Forelimb muscle (tissue), 1 donor: ENCODE measurements at regions not wholly inside any gene's neighbourhood (a gene's known extent, or its start where the extent isn't known, plus 50 kb on each side); places are given as distances from the start of the nearest gene placed in this dataset.
"Not testable (repeated sequence)": the region's sequence is repeated elsewhere in the genome, so short reads cannot be mapped to it uniquely, and the experiment has no call there.

ENCODE experiments used
- DNase-seq: peaks from one replicate; pipeline ENCODE4 v3.0.0-alpha.2; 2013; ENCODE audit warnings: low read depth

- no peak for DNase-seq
Observed at GRCh38 chr6:115067690-115068447, 725.0 kb upstream of the HS3ST5 start.

DNA sequence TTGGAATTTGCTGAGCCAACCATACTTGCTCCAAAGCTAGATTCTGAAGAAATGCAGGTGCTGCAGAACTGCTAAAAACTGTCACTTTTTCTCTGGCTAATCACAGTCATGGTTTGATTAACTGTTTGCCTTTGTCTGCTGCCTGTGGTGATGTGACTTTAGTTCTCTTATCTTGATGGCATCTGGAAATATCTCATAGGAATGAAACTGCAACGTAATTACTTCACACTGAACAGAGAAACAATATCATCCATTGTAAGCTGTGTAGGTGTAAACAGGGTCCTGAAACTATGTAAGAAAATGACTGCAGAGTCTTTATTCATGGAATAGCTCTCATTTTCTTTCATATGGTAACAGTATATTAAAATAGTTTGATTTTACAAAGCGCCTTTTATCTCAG lies 721.9 kb upstream of the HS3ST5 start:
- no peak for DNase-seq

GRCh38 chr6:115060581-115060980 lies 717.8 kb upstream of the HS3ST5 start:
- peak; percentile 25 for DNase-seq

DNA sequence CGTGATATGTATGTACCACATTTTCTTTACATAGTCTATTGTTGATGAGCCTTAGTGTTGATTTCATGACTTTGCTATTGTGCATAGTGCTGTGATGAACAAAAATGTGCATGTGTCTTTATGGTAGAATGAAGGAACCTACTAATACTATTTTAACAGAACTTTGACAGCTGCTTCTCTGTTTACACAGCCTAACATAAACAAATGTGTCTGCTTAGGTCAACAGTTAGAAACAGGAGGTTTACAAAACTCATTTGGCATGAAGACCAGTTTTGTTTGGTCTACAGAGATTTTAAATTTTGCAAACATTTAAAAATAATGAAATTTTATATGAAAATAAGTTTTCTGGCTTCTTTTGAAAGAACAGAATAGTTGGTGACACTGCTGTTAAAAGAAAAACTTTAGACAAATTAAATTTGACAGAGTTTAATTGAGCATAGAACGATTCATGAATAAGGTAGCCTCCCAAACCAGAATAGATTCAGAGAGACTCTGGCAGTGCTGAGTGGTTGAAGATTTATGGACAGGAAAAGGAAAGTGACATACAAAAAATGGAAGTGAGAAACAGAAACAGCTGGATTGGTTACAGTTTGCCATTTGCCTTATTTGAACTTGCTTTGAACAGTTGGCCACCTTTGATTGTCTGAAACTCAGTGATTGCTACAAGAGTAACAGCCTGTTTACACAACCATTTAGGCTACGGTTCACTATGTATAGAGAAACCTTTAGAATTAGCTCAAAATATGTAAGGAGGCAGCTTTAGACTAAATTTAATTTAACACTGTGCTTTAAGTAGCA lies 715.8 kb upstream of the HS3ST5 start:
- no peak for DNase-seq

- DNase-seq, result no peak
Observed at GRCh38 chr6:115055579-115055978, 712.8 kb upstream of the HS3ST5 start.

DNA sequence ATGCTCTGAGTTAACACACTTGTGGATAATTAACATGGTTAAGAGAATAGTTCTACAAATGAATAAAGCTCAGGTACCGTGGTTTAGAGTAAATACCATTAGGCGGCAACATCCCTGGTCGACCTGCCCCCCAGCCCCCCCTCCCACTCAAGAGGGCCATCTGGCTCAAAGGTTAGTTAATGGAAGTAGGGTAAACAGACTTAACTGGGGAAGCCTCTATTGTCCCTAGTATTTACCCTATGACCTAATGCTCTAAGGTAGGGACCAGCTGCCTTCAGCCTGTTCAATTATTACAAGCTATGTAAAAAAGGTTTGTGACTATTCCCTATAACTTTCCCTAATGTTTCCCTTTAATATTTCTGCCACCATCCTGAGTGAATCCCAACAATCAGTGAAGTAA lies 711.4 kb upstream of the HS3ST5 start:
- not testable (repeated sequence) for DNase-seq

GRCh38 chr6:115053169-115053860 lies 710.5 kb upstream of the HS3ST5 start:
- DNase-seq, result no peak

DNA sequence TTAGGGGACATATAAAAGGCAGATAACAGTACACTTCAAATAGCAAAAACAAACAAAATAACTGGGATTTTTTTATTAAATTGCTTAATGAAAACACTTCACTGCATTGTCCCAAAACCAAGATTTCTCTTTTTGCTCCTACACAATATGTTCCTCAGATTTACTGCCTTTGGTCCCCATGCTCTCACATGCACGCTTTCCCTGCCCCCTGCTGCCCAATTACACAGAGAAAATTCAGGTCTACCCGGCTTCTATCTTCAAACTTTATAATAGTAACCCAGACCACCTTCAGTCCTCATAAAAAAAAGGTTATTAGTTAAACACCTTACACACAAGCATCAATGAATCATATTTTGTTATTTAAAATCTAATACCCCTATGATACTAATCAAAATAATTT lies 673.8 kb upstream of the HS3ST5 start:
- DNase-seq, result no peak

DNA sequence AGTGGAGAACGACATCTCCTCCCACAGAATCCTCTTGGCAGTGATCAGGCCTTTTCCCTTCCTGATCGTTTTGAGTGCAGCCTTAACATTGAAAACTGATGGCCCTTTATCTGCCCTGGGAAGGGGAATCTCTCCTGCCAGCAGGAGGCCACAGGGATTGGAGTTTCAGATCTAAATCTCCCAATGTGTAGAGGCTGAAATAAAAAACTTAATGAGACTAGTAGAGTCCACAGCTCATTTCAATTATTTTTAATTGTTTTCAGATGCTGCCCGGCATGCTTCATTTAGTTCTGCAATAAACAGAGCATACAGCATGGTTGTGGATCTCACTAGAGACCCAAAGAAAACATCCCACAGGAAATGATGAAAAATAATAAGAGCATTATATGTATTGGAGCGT lies 662.2 kb upstream of the HS3ST5 start:
- DNase-seq, result peak; percentile 14

GRCh38 chr6:115004204-115004603 lies 661.4 kb upstream of the HS3ST5 start:
- DNase-seq, result no peak

DNA sequence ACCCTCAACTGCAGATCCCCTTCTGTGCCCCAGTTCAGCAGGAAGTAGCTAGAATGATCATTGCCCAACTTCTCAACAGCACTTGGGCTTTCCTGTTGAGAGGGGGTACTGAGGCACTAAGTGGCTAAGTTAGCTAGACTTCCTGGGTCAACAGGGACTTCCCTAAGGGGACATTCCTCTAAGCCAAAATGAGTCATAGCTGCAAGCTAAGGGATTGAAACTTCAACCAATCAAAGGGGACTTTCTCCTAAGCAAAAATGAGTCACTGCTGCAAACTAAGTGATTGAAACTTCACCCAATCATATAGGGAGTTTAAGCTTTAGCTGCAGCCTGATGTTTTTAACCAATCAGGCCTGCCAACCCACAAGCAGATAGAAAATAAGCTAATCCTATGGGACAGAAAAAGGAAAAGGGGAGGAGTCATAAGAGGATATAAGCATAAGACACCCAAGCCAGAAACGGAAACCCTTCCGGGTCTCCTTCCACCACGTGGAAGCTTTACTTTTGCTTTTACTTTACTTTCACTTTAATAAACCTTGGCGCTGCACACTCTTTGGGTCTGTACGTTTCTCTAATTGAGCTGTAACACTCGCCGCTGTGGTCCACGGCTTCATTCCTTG lies 659.0 kb upstream of the HS3ST5 start:
- DNase-seq, result no peak

- no peak for DNase-seq
Observed at GRCh38 chr6:115000736-115001135, 657.9 kb upstream of the HS3ST5 start.

- DNase-seq, result no peak
Observed at GRCh38 chr6:114998492-114998891, 655.7 kb upstream of the HS3ST5 start.

DNA sequence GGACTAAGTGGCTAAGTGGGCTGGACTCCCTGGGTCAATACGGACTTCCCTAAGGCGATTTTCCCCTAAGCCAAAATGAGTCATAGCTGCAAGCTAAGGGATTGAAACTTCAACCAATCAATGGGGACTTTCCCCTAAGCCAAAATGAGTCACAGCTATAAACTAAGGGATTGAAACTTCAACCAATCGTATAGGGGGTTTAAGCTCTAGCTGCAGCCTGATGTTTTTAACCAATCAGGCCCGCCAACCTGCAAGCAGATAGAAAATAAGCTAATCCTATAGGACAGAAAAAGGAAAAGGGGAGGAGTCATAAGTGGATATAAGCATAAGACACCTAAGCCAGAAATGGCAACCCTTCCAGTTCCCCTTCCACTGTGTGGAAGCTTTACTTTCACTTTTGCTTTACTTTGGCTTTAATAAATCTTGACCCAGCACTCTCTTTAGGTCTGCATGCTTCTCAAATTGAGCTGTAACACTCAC lies 655.0 kb upstream of the HS3ST5 start:
- no peak for DNase-seq

DNA sequence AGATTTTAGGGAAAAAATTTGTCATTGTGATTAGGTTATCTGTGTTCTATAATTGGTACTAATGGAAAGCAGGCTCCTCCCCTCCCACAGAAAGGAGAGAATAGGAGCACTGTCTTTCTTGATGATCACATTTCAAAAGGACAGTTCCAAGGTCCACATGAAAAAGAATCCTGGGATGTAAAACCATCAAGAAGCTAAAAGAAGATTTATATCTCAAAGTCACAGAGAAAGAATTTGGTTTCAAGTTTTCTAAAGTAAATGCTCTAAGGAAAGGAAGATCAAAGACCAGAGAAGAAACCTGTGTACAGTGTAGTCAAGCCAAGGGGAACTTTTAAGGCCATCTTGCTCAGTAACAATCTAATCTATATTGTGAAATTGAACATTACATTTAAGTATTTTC lies 652.7 kb upstream of the HS3ST5 start:
- no peak for DNase-seq

DNA sequence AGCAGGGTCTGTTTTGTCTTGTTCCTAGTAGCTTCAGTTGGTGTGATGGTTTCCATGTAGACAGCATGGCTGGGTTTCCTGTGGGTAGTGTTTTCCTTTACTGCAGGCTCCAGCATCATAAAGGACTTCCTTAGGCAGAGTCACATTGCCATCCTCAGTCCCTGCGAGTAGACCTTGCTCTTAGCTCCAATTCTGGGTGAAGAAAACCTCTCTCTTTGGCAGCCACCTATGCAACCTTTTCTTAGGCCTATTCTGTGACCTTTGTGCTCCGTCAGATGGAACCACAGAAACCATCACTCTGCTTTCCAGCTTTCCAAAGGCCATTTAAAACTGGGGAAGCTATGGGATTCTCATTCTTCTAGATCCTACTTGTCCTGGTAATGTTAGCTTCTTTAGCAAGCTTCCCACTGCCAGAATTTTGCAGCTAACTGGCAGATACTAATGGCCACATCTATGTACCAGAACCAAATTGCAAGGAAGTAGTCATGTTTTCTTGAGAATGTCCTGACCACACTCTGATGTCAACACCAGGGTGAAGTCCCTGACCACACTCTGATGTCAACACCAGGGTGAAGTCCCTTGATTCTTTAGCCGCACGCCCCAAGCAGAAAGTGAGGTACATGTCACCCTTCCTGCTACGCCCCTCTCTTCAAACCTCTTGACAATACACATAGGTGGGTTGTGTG lies 646.6 kb upstream of the HS3ST5 start:
- no peak for DNase-seq

- DNase-seq, result no peak
Observed at GRCh38 chr6:114987281-114987680, 644.5 kb upstream of the HS3ST5 start.

- no peak for DNase-seq
Observed at GRCh38 chr6:114955363-114955762, 612.5 kb upstream of the HS3ST5 start.

DNA sequence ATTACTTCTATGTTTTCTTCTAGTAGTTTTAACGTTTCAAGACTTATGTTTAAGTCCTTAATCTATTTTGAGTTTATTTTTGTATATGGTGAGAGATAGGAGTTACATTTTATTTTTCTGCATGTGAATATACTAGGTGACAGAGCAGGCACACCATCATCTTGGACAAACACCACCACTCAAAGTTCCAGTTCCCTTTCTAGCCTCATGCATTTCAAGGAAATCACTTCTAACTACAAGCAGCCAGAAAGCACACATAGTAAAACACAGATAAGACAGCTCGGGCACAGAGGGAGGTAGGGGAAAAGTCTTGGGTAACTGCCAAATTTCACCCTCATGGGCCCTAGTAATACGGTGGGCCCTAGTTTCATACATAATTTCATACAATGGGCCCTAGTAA lies 609.4 kb upstream of the HS3ST5 start:
- DNase-seq, result no peak

DNA sequence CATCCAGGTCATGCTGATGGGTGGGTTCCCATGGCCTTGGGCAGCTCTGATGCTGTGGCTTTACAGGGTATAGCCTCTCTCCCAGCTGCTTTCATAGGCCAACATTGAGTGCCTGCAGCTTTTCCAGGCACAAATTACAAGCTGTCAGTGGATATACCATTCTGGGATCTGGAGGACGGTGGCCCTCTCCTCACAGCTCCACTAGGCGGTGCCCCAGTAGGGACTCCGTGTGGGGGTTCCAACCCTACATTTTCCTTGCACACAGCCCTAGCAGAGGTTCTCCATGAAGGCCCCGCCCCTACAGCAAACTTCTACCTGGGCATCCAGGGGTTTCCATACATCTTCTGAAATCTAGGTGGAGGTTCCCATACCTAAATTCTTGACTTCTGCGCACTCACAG lies 602.6 kb upstream of the HS3ST5 start:
- DNase-seq, result no peak

GRCh38 chr6:114941078-114941477 lies 598.3 kb upstream of the HS3ST5 start:
- DNase-seq, result no peak
